Prostate gland (tissue), 2 donors: ENCODE measurements at regions not wholly inside any gene's neighbourhood (a gene's known extent, or its start where the extent isn't known, plus 50 kb on each side); places are given as distances from the start of the nearest gene placed in this dataset.

Experiments
- POLR2AphosphoS5 ChIP-seq: sonication (generic); formaldehyde crosslinking; IDR thresholded peaks from one replicate; pipeline ENCODE4 v1.6.1; 2017; ENCODE audit warnings: antibody characterized with exemption
- TF ChIP-seq, protein P1 (sequence below), 4 experiments: fragments of 200-600 bp in 2 of 4; fragments of 450-650 bp in 2 of 4; sonication (generic) in 2 of 4; IDR thresholded peaks; 1 replicate in 3 of 4; 2 replicates in 1 of 4; pipeline ENCODE4 v1.5.1; 2016 to 2019; ENCODE audit warnings: antibody characterized with exemption in 4 of 4, mild to moderate bottlenecking in 2 of 4, moderate library complexity in 2 of 4

DNA sequence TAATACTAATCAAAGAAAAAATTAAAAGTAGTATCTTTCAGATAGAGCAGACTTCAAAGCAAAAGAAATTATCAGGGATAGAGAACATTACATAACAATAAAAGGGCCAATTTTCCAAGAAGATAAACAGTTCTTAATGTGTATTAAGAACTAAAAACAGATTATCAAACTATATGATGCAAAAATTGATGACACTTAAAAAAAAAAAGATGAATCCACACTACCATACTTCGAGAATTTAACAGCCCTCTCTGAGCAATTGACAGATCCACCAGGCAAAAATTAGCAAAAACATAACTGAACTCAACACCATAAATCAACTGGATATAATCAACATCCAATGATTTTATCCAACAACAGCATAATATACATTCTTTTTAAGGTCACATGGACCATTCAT is 686.5 kb downstream of the LRFN5 start:
- TF ChIP-seq POLR2AphosphoS5: no peak
- TF ChIP-seq, protein P1, sequence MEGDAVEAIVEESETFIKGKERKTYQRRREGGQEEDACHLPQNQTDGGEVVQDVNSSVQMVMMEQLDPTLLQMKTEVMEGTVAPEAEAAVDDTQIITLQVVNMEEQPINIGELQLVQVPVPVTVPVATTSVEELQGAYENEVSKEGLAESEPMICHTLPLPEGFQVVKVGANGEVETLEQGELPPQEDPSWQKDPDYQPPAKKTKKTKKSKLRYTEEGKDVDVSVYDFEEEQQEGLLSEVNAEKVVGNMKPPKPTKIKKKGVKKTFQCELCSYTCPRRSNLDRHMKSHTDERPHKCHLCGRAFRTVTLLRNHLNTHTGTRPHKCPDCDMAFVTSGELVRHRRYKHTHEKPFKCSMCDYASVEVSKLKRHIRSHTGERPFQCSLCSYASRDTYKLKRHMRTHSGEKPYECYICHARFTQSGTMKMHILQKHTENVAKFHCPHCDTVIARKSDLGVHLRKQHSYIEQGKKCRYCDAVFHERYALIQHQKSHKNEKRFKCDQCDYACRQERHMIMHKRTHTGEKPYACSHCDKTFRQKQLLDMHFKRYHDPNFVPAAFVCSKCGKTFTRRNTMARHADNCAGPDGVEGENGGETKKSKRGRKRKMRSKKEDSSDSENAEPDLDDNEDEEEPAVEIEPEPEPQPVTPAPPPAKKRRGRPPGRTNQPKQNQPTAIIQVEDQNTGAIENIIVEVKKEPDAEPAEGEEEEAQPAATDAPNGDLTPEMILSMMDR (IDR thresholded peaks at IDR 0.05): no peak
